ENCODE measurements at regions not wholly inside any gene's neighbourhood (a gene's known extent, or its start where the extent isn't known, plus 50 kb on each side); places are given as distances from the start of the nearest gene placed in this dataset.

DNA sequence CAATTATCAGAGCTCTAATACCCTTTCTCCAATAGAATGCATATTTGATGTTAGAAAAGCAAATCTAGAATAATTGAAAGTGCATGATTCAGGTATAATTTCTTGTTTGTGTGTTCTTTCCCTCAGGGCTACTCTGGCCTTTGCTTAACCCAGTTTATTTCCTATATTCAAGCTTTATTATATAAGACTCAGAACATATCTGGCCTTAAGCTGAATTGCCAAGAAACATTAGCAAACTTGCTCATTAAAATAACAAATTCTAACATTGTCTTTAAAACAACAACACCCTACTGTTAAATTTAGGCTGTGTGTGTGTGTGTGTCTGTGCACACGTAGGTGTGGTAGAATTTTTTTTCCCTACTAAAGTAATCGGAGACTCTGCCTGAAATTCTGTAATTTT is 426.5 kb downstream of the UTRN start:
- no peak overlapping the region for H2AK5ac ChIP-seq (ENCODE audit: insufficient read length, low read length)
- no CpG with 5 or more reads among the region's 2 CpGs for WGBS (ENCODE audit: extremely low coverage, insufficient read length, low lambda C conversion rate)
- Mint-ChIP-seq H3K27ac (peak overlapping the region in 2 of 3 experiments; percentile 58 to 87; a peak in 1 of 7 replicates), H3K9me3 (no peaks in the 10 kb centered on the region), H3K4me3 (no peak overlapping the region), H3K27me3 (ENCODE audit: low read depth) (no peaks in the 10 kb centered on the region), H3K4me1 (peaks cover 14 to 24% of the 10 kb centered on the region in 2 experiments), H3K36me3 (ENCODE audit: insufficient read depth in 1 of 3, low read depth in 3 of 3) (peaks cover 0 to 9% (median 0%) of the 10 kb centered on the region in 3 experiments; a peak in 3 of 7 replicates)
- H4K91ac ChIP-seq (ENCODE audit: insufficient read length, low read depth, low read length), result no peak overlapping the region
- DNase-seq, result no peak
- no peak overlapping the region for H3K14ac ChIP-seq (ENCODE audit: insufficient read depth, low read length)
- no peaks in the 10 kb centered on the region for H3K79me1 ChIP-seq (ENCODE audit: insufficient read depth, low read depth, low read length, poor library complexity, severe bottlenecking)
- H2BK5ac ChIP-seq (ENCODE audit: insufficient read length, low read length), result no peak overlapping the region
- H2AFZ ChIP-seq (ENCODE audit: low read length), result no peak overlapping the region
- H3K23me2 ChIP-seq (ENCODE audit: insufficient read length, low read depth, low read length, poor library complexity, severe bottlenecking), result no peaks in the 10 kb centered on the region
- no peak overlapping the region for H2BK12ac ChIP-seq (ENCODE audit: insufficient read length, low read depth, low read length)
- H3K23ac ChIP-seq (ENCODE audit: insufficient read length, low read depth, low read length), result no peak overlapping the region
- TF ChIP-seq, protein P1, sequence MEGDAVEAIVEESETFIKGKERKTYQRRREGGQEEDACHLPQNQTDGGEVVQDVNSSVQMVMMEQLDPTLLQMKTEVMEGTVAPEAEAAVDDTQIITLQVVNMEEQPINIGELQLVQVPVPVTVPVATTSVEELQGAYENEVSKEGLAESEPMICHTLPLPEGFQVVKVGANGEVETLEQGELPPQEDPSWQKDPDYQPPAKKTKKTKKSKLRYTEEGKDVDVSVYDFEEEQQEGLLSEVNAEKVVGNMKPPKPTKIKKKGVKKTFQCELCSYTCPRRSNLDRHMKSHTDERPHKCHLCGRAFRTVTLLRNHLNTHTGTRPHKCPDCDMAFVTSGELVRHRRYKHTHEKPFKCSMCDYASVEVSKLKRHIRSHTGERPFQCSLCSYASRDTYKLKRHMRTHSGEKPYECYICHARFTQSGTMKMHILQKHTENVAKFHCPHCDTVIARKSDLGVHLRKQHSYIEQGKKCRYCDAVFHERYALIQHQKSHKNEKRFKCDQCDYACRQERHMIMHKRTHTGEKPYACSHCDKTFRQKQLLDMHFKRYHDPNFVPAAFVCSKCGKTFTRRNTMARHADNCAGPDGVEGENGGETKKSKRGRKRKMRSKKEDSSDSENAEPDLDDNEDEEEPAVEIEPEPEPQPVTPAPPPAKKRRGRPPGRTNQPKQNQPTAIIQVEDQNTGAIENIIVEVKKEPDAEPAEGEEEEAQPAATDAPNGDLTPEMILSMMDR (conservative IDR thresholded peaks at IDR 0.05), result no peak
- no peak overlapping the region for H4K8ac ChIP-seq (replicated peaks; ENCODE audit: insufficient read length, low read depth, low read length)
- H3K27me3 ChIP-seq (ENCODE audit: insufficient read depth, low read length), result no peaks in the 10 kb centered on the region; the same call in 1 of the 2 replicates
- H3K79me2 ChIP-seq (ENCODE audit: insufficient read depth, low read length), result no peaks in the 10 kb centered on the region
- no peak overlapping the region for H3K18ac ChIP-seq (ENCODE audit: insufficient read length, low read depth, low read length)
- no peak overlapping the region for H3K4me2 ChIP-seq (ENCODE audit: insufficient read depth, insufficient read length, low read length)
- H3K27ac ChIP-seq (ENCODE audit: insufficient read length, low read depth, low read length), result no peak overlapping the region
- no peaks in the 10 kb centered on the region for H3K4me1 ChIP-seq (ENCODE audit: insufficient read depth, low read length)
- no peaks in the 10 kb centered on the region for H4K20me1 ChIP-seq (ENCODE audit: control insufficient read depth, insufficient read depth, insufficient read length)
- no peaks in the 10 kb centered on the region for H3K9me3 ChIP-seq (ENCODE audit: control insufficient read depth, low read depth, low read length)
- no peak overlapping the region for H4K5ac ChIP-seq (ENCODE audit: insufficient read length, low read depth, low read length)
- H3T11ph ChIP-seq (ENCODE audit: low read length), result no peak overlapping the region
- no peak overlapping the region for H3K9ac ChIP-seq (ENCODE audit: extremely low read depth, insufficient read length, low read length)
- no peak overlapping the region for H2BK20ac ChIP-seq (ENCODE audit: low read depth, low read length, poor library complexity, severe bottlenecking)
- no peak overlapping the region for H2BK15ac ChIP-seq (ENCODE audit: low read depth, low read length)
- no peak overlapping the region for H3K4ac ChIP-seq (ENCODE audit: low read depth, low read length)
- H2BK120ac ChIP-seq (ENCODE audit: low read depth, low read length, poor library complexity, severe bottlenecking), result no peak overlapping the region
- H3K56ac ChIP-seq (ENCODE audit: insufficient read length, low read depth, low read length), result no peak overlapping the region

Data from H9 (cell line).